HG03442 (cell line): ENCODE measurements at regions not wholly inside any gene's neighbourhood (a gene's known extent, or its start where the extent isn't known, plus 50 kb on each side); places are given as distances from the start of the nearest gene placed in this dataset.

Experiments used
- ATAC-seq: cut with Tn5 transposase; IDR thresholded peaks from one replicate; pipeline ENCODE4 v1.9.1; 2021; ENCODE audit warnings: mild to moderate bottlenecking, moderate library complexity; ENCODE audit not compliant: unreplicated experiment

GRCh38 chr3:194077602-194078001 lies 58.3 kb upstream of the HES1 start:
- ATAC-seq: no peak

DNA sequence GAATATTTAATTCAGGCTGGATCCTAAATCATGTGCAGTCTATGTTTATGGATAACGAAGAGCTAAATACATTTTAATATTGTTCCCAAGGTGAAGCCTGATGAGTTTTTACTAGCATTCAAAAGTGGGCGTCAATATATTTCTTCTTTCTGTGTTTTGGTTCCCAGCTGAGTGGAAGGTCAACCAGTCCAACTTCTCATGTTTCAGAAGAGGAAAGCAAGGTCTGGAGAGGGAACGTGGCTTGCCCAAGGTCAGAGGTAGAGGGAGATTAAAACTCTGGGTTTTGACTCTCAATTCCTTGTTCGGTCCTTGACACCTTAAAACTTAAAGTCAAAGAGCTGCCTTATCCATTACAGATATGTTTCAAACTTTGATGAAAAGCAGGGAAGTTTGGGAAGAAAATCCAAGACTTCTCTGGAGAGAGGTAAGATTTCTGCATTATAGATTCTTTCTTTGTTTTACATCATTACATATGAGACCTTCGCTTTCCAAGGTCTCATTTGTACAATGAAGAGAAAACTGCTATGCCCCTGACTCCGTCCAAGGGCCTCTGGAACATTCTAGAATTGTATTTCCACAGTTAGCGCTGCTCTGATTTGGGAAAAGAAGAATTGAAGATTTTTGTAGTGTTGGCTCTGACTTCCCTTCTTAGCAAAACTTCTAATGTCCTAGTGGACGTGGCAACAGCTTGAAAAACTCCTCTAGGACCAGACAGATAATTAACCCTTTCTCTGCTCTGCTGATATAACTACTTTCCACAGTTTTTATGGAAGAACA lies 57.7 kb upstream of the HES1 start:
- no peak for ATAC-seq

DNA sequence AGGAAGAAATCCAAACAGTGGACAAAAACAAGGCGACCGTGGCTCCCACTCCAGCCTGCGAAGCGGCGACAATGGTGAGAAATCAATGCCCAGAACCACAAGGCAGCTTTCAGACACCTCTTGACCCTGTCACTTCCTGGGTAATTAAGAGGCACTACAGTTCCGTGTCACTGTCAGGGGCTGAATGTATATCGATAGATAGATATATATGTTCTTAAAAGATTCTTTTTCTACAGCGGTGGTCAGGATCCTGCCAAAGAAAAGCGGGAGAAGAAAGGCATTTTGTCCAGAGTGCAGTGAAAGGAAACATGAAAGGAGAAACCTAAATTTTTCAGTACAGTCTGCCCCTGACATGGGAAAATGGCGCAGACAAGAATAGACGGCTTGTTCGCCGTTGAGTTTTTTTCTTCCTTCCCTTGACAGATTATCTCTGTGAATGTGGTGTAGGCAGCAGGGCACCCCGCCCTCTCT lies 56.2 kb upstream of the HES1 start:
- ATAC-seq: no peak

DNA sequence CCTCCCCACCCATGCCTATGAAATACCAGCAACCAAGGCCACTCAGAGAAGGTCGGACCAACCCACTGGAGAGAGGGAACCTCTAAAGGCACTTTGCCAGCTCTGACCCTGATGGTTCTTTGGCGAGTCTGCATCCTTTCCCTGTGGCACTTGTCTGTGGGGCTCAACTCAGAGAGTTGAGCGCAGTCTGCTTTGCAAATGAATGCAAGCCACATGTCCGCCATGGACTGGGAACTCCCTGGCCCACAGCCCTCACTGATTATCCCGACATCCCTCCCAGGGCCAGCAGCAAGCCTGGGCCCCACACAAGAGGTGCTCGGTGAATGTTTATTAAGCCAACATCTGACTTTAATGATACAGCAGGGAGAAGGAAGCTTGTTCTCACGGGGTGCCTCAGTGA lies 55.5 kb upstream of the HES1 start:
- no peak for ATAC-seq

DNA sequence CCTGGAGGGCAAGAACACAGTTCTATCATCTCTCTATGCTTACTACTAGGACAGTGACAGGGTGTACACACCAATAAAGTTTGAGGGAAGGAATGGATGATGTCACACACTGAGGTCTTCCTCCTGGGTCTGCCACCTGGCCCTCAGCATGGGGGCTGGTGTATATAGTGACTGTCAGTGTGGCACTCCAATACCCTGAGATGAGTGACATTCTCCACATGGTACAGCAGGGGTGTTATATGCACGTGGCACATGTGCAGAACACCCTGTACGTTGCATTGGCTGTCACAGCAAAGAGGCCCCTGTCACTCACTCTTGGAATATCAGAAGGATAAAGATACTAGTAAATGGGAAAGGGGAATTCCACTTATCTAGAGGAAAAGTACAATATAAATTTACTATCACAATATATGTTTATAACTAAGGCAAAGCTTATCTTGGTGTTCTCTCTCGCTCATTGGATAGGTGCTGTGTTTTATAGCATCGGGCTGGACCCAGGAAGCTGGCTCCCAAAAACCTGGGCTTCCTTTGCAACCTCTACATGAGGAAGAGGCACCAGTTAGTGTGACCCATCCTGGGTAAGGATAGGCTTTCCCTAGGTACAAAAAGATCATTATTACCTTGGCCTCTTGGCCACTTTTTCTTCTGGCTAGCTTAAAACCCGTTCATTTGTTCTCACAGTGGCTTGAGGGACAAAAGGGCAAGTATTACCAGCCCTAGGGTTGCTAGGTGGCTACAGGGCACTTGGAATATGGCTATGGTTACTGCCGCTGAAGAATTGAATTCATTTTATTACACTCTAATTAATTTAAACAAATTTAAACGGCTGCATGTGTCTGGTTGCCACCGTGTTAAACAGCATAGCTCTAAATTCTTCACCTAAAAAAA lies 54.8 kb upstream of the HES1 start:
- ATAC-seq: no peak

DNA sequence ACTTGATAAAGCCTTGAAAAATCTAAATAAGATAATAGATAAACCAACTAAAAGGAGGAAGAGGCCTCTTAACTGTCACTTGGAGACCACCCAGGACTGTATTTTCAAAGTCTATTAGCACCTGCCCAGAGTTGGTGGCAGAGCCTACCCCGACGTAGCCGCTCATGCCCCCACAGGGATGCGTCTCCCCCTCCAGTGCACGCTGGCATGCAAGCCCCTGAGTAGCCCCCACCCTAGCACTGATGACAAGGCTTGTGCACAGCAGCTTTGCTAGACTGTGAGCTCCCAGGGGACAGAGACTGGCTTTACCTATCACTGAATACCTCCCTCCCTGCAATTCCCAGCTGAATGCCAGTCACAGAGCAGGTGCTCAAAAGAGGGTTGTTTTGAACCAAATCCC lies 54.1 kb upstream of the HES1 start:
- no peak for ATAC-seq

GRCh38 chr3:194082743-194083636 lies 53.0 kb upstream of the HES1 start:
- no peak for ATAC-seq

GRCh38 chr3:194083637-194084224 lies 52.2 kb upstream of the HES1 start:
- peak; percentile 11 for ATAC-seq

DNA sequence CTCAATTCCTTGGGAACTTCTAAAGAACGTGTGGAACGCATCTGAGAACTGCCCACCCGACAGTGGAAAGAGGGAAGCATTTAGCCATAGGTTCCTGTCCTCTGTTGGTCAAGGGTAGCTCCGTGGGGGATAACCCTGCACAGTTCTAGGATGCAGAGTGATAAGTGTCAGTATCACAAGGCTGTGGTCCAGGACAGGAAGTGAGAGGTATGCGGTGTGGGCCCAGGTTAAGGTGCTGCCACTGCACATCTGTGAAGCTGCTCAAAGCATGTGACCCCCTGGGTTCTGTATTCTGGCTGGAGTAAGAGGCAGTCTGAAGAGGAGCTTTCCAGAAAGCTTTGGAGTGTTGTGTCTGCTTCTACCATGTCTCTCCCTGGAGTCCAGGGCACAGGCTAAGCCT lies 51.7 kb upstream of the HES1 start:
- peak; percentile 98 for ATAC-seq
